ENCODE measurements at regions not wholly inside any gene's neighbourhood (a gene's known extent, or its start where the extent isn't known, plus 50 kb on each side); places are given as distances from the start of the nearest gene placed in this dataset.

GRCh38 chr20:6616421-6616820 lies 151.1 kb upstream of the BMP2 start:
- DNase-seq (ENCODE audit: low read depth, low spot score), result no peak

GRCh38 chr20:6614836-6615235 lies 152.7 kb upstream of the BMP2 start:
- DNase-seq (ENCODE audit: low read depth, low spot score), result no peak

GRCh38 chr20:6613280-6613861 lies 154.1 kb upstream of the BMP2 start:
- no peak for DNase-seq (ENCODE audit: low read depth, low spot score)

- no peak for DNase-seq (ENCODE audit: low read depth, low spot score)
Observed at GRCh38 chr20:6612606-6612923, 154.9 kb upstream of the BMP2 start.

GRCh38 chr20:6611911-6612605 lies 155.4 kb upstream of the BMP2 start:
- DNase-seq (ENCODE audit: low read depth, low spot score), result no peak

GRCh38 chr20:6606651-6607050 lies 160.8 kb upstream of the BMP2 start:
- no peak for DNase-seq (ENCODE audit: low read depth, low spot score)

- DNase-seq (ENCODE audit: low read depth, low spot score), result no peak
Observed at GRCh38 chr20:6605055-6605935, 162.2 kb upstream of the BMP2 start.

- no peak for DNase-seq (ENCODE audit: low read depth, low spot score)
Observed at GRCh38 chr20:6604179-6604578, 163.3 kb upstream of the BMP2 start.

- DNase-seq (ENCODE audit: low read depth, low spot score), result no peak
Observed at GRCh38 chr20:6599876-6600735, 167.4 kb upstream of the BMP2 start.

- DNase-seq (ENCODE audit: low read depth, low spot score), result no peak
Observed at GRCh38 chr20:6595704-6596103, 171.8 kb upstream of the BMP2 start.

- DNase-seq (ENCODE audit: low read depth, low spot score), result no peak
Observed at GRCh38 chr20:6590891-6591637, 176.4 kb upstream of the BMP2 start.

GRCh38 chr20:6588296-6588695 lies 179.2 kb upstream of the BMP2 start:
- no peak for DNase-seq (ENCODE audit: low read depth, low spot score)

GRCh38 chr20:6583134-6583738 lies 184.2 kb upstream of the BMP2 start:
- peak; percentile 64 for DNase-seq (ENCODE audit: low read depth, low spot score)

GRCh38 chr20:6582449-6582848 lies 185.0 kb upstream of the BMP2 start:
- no peak for DNase-seq (ENCODE audit: low read depth, low spot score)

- no peak for DNase-seq (ENCODE audit: low read depth, low spot score)
Observed at GRCh38 chr20:6580486-6580885, 187.0 kb upstream of the BMP2 start.

- no peak for DNase-seq (ENCODE audit: low read depth, low spot score)
Observed at GRCh38 chr20:6579824-6580223, 187.7 kb upstream of the BMP2 start.

- DNase-seq (ENCODE audit: low read depth, low spot score), result no peak
Observed at GRCh38 chr20:6579417-6579816, 188.1 kb upstream of the BMP2 start.

- DNase-seq (ENCODE audit: low read depth, low spot score), result no peak
Observed at GRCh38 chr20:6577451-6577850, 190.0 kb upstream of the BMP2 start.

- no peak for DNase-seq (ENCODE audit: low read depth, low spot score)
Observed at GRCh38 chr20:6576726-6577125, 190.8 kb upstream of the BMP2 start.

GRCh38 chr20:6575912-6576401 lies 191.5 kb upstream of the BMP2 start:
- DNase-seq (ENCODE audit: low read depth, low spot score), result peak; percentile 46

- no peak for DNase-seq (ENCODE audit: low read depth, low spot score)
Observed at GRCh38 chr20:6566821-6567220, 200.7 kb upstream of the BMP2 start.

Measured in ELF-1 (cell line).